ENCODE measurements at regions not wholly inside any gene's neighbourhood (a gene's known extent, or its start where the extent isn't known, plus 50 kb on each side); places are given as distances from the start of the nearest gene placed in this dataset.

GRCh38 chr16:64809876-64810629 is 311.8 kb downstream of the CDH11 start:
- TF ChIP-seq EZH2 (IDR thresholded peaks at IDR 0.05): no peak
- TF ChIP-seq FOXP2 (optimal IDR thresholded peaks at IDR 0.05; ENCODE audit: control extremely low read depth, extremely low read length, insufficient read depth): no peak
- no peak for TF ChIP-seq POLR2AphosphoS5 (IDR thresholded peaks at IDR 0.05; ENCODE audit: borderline replicate concordance, low read depth, low read length)
- Histone ChIP-seq H3K9ac (ENCODE audit: insufficient read length) (no peak overlapping the region), H3K36me3 (ENCODE audit: insufficient read depth, low read length) (no peaks in the 10 kb centered on the region), H3K27ac (no peak overlapping the region), H3K4me3 (no peak overlapping the region), H3K9me3 (ENCODE audit: low read depth, low read length) (no peaks in the 10 kb centered on the region)
- DNase-seq (ENCODE audit: low read depth, low spot score): no peak

DNA sequence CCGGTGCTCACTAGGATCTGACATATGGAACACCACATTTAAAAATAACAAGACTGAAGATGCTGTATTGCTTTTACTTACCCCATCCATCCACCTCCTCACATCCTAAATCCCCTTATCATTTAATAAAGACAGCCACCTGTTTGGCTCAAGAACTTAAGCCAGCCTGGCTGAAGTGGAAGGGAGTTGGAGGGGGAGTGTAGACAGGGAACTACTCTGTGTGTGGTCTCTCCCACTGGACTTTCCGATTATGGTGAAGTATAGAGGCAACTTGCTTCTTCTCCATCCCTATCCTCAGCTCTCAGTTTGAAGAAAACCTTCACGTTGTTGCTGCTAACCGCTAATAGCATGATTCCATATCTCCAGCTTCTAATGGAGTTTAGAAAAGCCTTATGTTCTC is 313.4 kb downstream of the CDH11 start:
- no peak overlapping the region for H3K9ac ChIP-seq (ENCODE audit: insufficient read length)
- no peak for TF ChIP-seq POLR2AphosphoS5 (IDR thresholded peaks at IDR 0.05; ENCODE audit: borderline replicate concordance, low read depth, low read length)
- no peak for TF ChIP-seq EZH2 (IDR thresholded peaks at IDR 0.05)
- no peak for TF ChIP-seq FOXP2 (optimal IDR thresholded peaks at IDR 0.05; ENCODE audit: control extremely low read depth, extremely low read length, insufficient read depth)
- H3K27ac ChIP-seq: no peak overlapping the region
- no peak overlapping the region for H3K4me3 ChIP-seq
- no peaks in the 10 kb centered on the region for H3K36me3 ChIP-seq (ENCODE audit: insufficient read depth, low read length)
- H3K9me3 ChIP-seq (ENCODE audit: low read depth, low read length): no peaks in the 10 kb centered on the region
- no peak for DNase-seq (ENCODE audit: low read depth, low spot score)

DNA sequence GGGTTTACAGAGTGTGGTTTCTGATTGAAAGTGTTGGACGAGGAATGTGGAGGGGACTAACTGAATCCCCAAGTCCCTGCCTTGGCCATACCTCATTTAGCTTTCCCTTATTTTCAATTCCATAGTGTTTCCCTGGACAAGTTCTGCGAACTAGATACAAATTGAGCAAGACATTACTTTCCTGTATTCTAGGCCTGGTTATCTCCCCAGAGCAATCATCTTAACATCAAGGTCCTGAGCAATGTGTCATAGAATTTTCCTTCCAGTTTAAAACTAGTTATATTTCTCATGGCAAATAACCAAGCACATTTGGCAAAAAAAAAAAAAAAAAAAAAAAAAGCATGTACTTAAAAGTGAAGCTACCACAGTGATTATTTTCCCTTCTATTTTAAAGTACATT is 330.1 kb downstream of the CDH11 start:
- TF ChIP-seq FOXP2 (optimal IDR thresholded peaks at IDR 0.05; ENCODE audit: control extremely low read depth, extremely low read length, insufficient read depth) (no peak), POLR2AphosphoS5 (IDR thresholded peaks at IDR 0.05; ENCODE audit: borderline replicate concordance, low read depth, low read length) (no peak), EZH2 (IDR thresholded peaks at IDR 0.05) (no peak)
- DNase-seq (ENCODE audit: low read depth, low spot score): no peak
- H3K9me3 ChIP-seq (ENCODE audit: low read depth, low read length): no peaks in the 10 kb centered on the region

DNA sequence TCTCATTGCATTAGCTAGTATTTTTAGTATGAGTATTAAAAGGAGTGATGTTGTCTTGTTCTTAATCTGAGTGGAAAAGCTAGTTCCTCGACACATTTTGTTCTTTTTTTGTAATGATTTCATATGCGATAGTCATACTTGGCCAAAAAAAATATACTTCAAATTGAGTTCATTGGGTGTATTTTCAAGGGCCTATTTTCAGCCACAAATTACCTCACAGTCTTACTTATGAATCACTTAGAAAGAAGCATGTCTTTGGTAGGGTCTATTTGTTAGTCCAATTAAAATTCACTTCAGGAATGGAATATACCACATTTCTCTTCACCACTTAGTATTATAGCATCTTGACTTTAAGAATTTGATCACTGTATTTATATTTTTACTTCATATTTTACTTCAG is 337.2 kb downstream of the CDH11 start:
- H3K36me3 ChIP-seq (ENCODE audit: insufficient read depth, low read length): no peaks in the 10 kb centered on the region
- H3K4me3 ChIP-seq: no peak overlapping the region
- no peaks in the 10 kb centered on the region for H3K9me3 ChIP-seq (ENCODE audit: low read depth, low read length)
- DNase-seq (ENCODE audit: low read depth, low spot score): no peak
- no peak overlapping the region for H3K27ac ChIP-seq
- TF ChIP-seq EZH2 (IDR thresholded peaks at IDR 0.05) (no peak), FOXP2 (optimal IDR thresholded peaks at IDR 0.05; ENCODE audit: control extremely low read depth, extremely low read length, insufficient read depth) (no peak), POLR2AphosphoS5 (IDR thresholded peaks at IDR 0.05; ENCODE audit: borderline replicate concordance, low read depth, low read length) (no peak)
- no peak overlapping the region for H3K9ac ChIP-seq (ENCODE audit: insufficient read length)

More for the DNA sequence above, 330.1 kb downstream of the CDH11 start:
- H3K4me3 ChIP-seq: no peak overlapping the region
- no peaks in the 10 kb centered on the region for H3K36me3 ChIP-seq (ENCODE audit: insufficient read depth, low read length)
- H3K27ac ChIP-seq: no peak overlapping the region
- H3K9ac ChIP-seq (ENCODE audit: insufficient read length): no peak overlapping the region

DNA sequence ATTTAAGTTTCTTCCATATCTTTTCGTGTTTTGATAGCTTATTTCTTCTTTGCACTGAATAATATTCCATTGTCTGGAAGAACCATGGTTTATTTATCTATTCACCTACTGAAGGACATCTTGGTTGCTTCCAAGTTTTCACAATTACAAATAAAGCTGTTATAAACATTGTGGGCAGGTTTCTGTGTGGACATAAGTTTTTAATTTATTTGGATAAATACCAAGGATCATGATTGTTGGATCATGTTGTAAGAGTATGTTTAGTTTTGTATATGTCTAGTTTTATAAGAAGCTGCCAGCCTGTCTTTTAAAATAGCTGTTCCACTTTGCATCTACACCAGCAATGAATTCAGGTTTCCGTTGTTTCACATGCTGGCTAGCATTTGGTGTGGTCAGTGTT is 339.4 kb downstream of the CDH11 start:
- no peak for DNase-seq (ENCODE audit: low read depth, low spot score)
- no peaks in the 10 kb centered on the region for H3K9me3 ChIP-seq (ENCODE audit: low read depth, low read length)
- no peak overlapping the region for H3K27ac ChIP-seq
- TF ChIP-seq FOXP2 (optimal IDR thresholded peaks at IDR 0.05; ENCODE audit: control extremely low read depth, extremely low read length, insufficient read depth) (no peak), POLR2AphosphoS5 (IDR thresholded peaks at IDR 0.05; ENCODE audit: borderline replicate concordance, low read depth, low read length) (no peak), EZH2 (IDR thresholded peaks at IDR 0.05) (no peak)
- no peak overlapping the region for H3K9ac ChIP-seq (ENCODE audit: insufficient read length)
- H3K36me3 ChIP-seq (ENCODE audit: insufficient read depth, low read length): no peaks in the 10 kb centered on the region
- H3K4me3 ChIP-seq: no peak overlapping the region

DNA sequence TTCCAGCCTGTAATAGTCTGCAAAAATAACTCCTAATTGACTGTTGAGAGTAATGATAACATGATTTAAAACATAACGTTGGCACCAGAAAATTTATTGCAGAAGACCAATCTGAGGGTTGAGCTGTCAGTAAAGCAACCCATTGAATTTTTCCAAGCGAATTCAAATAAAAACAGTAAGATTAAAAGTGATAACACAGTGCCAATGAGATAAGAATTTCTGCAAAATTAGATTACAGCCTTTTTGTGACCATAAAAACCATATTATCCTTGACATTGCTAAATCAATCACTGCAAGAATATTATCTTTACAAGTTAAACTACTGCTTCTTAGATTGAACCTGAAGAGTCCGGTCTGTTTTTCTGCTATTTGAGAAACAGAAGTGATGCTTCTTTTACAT is 341.4 kb downstream of the CDH11 start:
- no peaks in the 10 kb centered on the region for H3K9me3 ChIP-seq (ENCODE audit: low read depth, low read length)
- H3K36me3 ChIP-seq (ENCODE audit: insufficient read depth, low read length): no peaks in the 10 kb centered on the region
- H3K9ac ChIP-seq (ENCODE audit: insufficient read length): no peak overlapping the region

DNA sequence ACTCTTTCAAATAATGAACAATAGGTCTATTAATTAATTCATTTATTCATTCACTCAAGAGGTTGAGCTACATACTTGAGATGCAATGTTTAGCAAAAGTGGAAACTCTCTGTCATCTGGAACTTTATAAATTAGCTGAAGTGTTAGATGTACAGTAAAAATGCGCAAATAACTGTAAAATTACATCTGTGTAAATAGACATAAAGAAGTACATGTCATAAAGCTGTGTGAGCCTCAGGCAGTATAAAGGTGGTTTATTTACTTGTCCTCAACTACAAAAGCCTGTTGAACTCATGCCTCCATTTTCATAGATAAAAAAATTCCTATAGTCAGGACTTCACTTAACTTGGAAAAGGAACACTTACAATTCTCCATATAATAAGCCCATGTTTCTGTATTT is 343.1 kb downstream of the CDH11 start:
- H3K9me3 ChIP-seq (ENCODE audit: low read depth, low read length): no peaks in the 10 kb centered on the region
- H3K36me3 ChIP-seq (ENCODE audit: insufficient read depth, low read length): no peaks in the 10 kb centered on the region
- no peak overlapping the region for H3K4me3 ChIP-seq
- DNase-seq (ENCODE audit: low read depth, low spot score): no peak
- no peak for TF ChIP-seq POLR2AphosphoS5 (IDR thresholded peaks at IDR 0.05; ENCODE audit: borderline replicate concordance, low read depth, low read length)
- TF ChIP-seq EZH2 (IDR thresholded peaks at IDR 0.05): no peak
- TF ChIP-seq FOXP2 (optimal IDR thresholded peaks at IDR 0.05; ENCODE audit: control extremely low read depth, extremely low read length, insufficient read depth): no peak
- no peak overlapping the region for H3K27ac ChIP-seq
- no peak overlapping the region for H3K9ac ChIP-seq (ENCODE audit: insufficient read length)

More for the DNA sequence above, 341.4 kb downstream of the CDH11 start:
- no peak for DNase-seq (ENCODE audit: low read depth, low spot score)
- Histone ChIP-seq H3K4me3 (no peak overlapping the region), H3K27ac (no peak overlapping the region)
- no peak for TF ChIP-seq FOXP2 (optimal IDR thresholded peaks at IDR 0.05; ENCODE audit: control extremely low read depth, extremely low read length, insufficient read depth)
- TF ChIP-seq POLR2AphosphoS5 (IDR thresholded peaks at IDR 0.05; ENCODE audit: borderline replicate concordance, low read depth, low read length): no peak
- TF ChIP-seq EZH2 (IDR thresholded peaks at IDR 0.05): no peak

GRCh38 chr16:64773638-64774037 is 348.2 kb downstream of the CDH11 start:
- Histone ChIP-seq H3K9me3 (ENCODE audit: low read depth, low read length) (no peaks in the 10 kb centered on the region), H3K27ac (peak overlapping the region; percentile 54), H3K9ac (ENCODE audit: insufficient read length) (no peak overlapping the region), H3K4me3 (no peak overlapping the region), H3K36me3 (ENCODE audit: insufficient read depth, low read length) (no peaks in the 10 kb centered on the region)
- DNase-seq (ENCODE audit: low read depth, low spot score): no peak
- TF ChIP-seq EZH2 (IDR thresholded peaks at IDR 0.05) (no peak), POLR2AphosphoS5 (IDR thresholded peaks at IDR 0.05; ENCODE audit: borderline replicate concordance, low read depth, low read length) (no peak), FOXP2 (optimal IDR thresholded peaks at IDR 0.05; ENCODE audit: control extremely low read depth, extremely low read length, insufficient read depth) (no peak)

All from SK-N-MC (cell line).